WTC11 (cell line): ENCODE measurements at regions not wholly inside any gene's neighbourhood (a gene's known extent, or its start where the extent isn't known, plus 50 kb on each side); places are given as distances from the start of the nearest gene placed in this dataset.

Source experiments
- AFF4 ChIP-seq: sonication (generic); formaldehyde crosslinking; IDR thresholded peaks from 2 replicates; pipeline ENCODE4 v1.8.1; 2023; ENCODE audit warnings: mild to moderate bottlenecking, missing genetic modification reagents, borderline replicate concordance
- ATF2 ChIP-seq: sonication (generic); formaldehyde crosslinking; IDR thresholded peaks from 2 replicates; pipeline ENCODE4 v1.8.1; 2022; ENCODE audit warnings: low read depth, missing genetic modification reagents, borderline replicate concordance
- CTCF ChIP-seq: fragments of 200-600 bp; IDR thresholded peaks from 2 replicates; pipeline ENCODE4 v1.8.0; 2022; ENCODE audit warnings: antibody characterized with exemption
- ESRRA ChIP-seq: sonication (generic); formaldehyde crosslinking; IDR thresholded peaks from 2 replicates; pipeline ENCODE4 v1.8.1; 2022; ENCODE audit warnings: mild to moderate bottlenecking, missing genetic modification reagents, borderline replicate concordance
- FOXP4 ChIP-seq: sonication (generic); formaldehyde crosslinking; IDR thresholded peaks from 2 replicates; pipeline ENCODE4 v1.8.0; 2022; ENCODE audit warnings: mild to moderate bottlenecking, missing genetic modification reagents
- GABPB1 ChIP-seq: sonication (generic); formaldehyde crosslinking; IDR thresholded peaks from 2 replicates; pipeline ENCODE4 v1.8.1; 2023; ENCODE audit warnings: mild to moderate bottlenecking, missing genetic modification reagents
- GRHL2 ChIP-seq: fragments of 250-450 bp; sonication (Bioruptor Pico); IDR thresholded peaks from 2 replicates; pipeline ENCODE4 v1.8.0; 2022; ENCODE audit warnings: mild to moderate bottlenecking, moderate library complexity; ENCODE audit not compliant: insufficient replicate concordance, severe bottlenecking
- MAX ChIP-seq: sonication (generic); formaldehyde crosslinking; IDR thresholded peaks from 2 replicates; pipeline ENCODE4 v1.8.0; 2022; ENCODE audit warnings: mild to moderate bottlenecking, missing genetic modification reagents
- PRDM15 ChIP-seq: sonication (generic); formaldehyde crosslinking; IDR thresholded peaks from 2 replicates; pipeline ENCODE4 v1.8.0; 2022; ENCODE audit warnings: missing genetic modification reagents
- SMAD3 ChIP-seq: sonication (generic); formaldehyde crosslinking; IDR thresholded peaks from 2 replicates; pipeline ENCODE4 v1.8.0; 2022; ENCODE audit warnings: missing genetic modification reagents, mild to moderate bottlenecking, borderline replicate concordance
- TCF7 ChIP-seq: sonication (generic); formaldehyde crosslinking; IDR thresholded peaks from 2 replicates; pipeline ENCODE4 v1.8.0; 2022; ENCODE audit warnings: mild to moderate bottlenecking, low read depth, missing genetic modification reagents, moderate library complexity
- ZNF263 ChIP-seq: sonication (generic); formaldehyde crosslinking; IDR thresholded peaks from 2 replicates; pipeline ENCODE4 v1.8.1; 2022; ENCODE audit warnings: low read depth, mild to moderate bottlenecking, moderate library complexity, missing genetic modification reagents

GRCh38 chr13:37450276-37450675 lies 148.3 kb downstream of the POSTN start:
- TF ChIP-seq CTCF (no peak), TCF7 (CRISPR knock-in tag) (no peak), PRDM15 (CRISPR knock-in tag) (no peak), SMAD3 (CRISPR knock-in tag) (no peak), ZNF263 (CRISPR knock-in tag) (no peak), MAX (CRISPR knock-in tag) (no peak), ESRRA (no peak), AFF4 (CRISPR knock-in tag) (no peak), FOXP4 (CRISPR knock-in tag) (no peak), ATF2 (CRISPR knock-in tag) (no peak), GABPB1 (CRISPR knock-in tag) (no peak), GRHL2 (CRISPR knock-in tag) (no peak)
